ENCODE measurements at regions not wholly inside any gene's neighbourhood (a gene's known extent, or its start where the extent isn't known, plus 50 kb on each side); places are given as distances from the start of the nearest gene placed in this dataset.

DNA sequence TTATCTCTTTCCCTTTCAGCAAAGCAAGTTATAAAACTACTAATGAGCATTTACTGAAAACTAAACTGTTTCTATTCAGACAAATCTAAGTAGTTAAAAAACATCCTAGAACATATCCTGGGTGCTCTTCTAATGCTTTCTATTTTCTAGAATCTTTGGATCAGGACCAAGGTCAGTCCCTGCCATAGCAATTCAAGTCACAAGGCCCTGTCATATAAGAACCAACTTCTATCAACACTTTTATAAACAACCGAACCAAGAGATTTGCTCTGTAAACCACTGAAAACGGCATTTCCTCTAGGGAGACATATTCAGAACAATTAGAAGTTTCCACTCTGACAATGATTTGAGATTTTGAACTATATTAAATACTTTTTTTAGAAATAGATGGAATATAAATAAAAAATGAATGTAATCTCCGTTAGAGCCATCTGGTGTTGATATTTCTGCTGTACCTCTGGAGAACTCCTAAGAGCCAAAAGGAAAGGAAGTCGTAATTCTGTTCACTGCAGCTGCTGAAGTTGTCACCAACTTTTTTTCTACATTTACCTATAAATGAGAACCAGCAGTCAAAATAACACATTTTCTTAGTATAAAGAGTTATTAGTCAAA lies 51.4 kb upstream of the LGSN start:
- no peak for DNase-seq

GRCh38 chr6:63372951-63373533 lies 53.3 kb upstream of the LGSN start:
- DNase-seq = no peak

- DNase-seq = no peak
These were observed 69.5 kb upstream of the LGSN start for GRCh38 chr6:63389191-63389844.

DNA sequence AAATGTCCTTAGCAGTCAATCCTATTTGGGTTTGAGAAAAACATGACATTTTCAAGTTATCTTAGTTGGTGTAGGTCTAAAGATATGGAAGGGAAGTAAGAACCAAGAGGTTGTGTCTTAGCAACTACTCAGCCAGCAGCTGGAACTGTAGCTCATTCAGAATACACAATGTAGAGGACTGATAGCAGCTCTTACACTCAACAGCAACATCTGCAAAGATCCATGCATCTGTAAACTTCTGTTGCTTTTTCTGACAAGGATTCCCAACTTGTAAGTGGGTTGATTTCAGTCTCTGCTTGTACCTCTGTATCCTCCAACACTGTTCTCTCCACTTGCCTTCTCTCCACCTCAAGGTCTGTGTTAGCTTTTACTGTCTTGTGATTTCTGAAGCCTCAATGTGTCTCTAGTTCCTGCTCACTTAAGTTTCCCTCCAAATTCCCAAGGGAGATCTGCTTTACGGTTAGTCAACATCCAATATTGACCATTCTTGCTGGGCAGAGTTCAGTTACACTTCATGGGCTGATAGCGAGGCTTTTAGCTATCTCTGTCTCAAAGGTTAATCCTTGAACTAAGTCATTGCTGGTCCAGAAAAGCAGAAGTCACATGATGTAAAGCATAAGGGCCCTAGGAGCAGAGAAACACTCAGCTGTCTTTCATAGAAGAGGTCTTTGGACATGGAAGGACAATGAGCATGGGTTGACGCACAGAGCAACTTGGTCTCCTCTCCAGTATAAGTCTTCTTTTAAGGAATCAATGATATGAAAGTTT lies 71.6 kb upstream of the LGSN start:
- DNase-seq = no peak

- no peak for DNase-seq
These were observed 72.4 kb upstream of the LGSN start for GRCh38 chr6:63392092-63392724.

GRCh38 chr6:63394656-63395308 lies 75.0 kb upstream of the LGSN start:
- no peak for DNase-seq

GRCh38 chr6:63395381-63395780 lies 75.6 kb upstream of the LGSN start:
- no peak for DNase-seq

GRCh38 chr6:63403725-63404124 lies 83.9 kb upstream of the LGSN start:
- no peak for DNase-seq

DNA sequence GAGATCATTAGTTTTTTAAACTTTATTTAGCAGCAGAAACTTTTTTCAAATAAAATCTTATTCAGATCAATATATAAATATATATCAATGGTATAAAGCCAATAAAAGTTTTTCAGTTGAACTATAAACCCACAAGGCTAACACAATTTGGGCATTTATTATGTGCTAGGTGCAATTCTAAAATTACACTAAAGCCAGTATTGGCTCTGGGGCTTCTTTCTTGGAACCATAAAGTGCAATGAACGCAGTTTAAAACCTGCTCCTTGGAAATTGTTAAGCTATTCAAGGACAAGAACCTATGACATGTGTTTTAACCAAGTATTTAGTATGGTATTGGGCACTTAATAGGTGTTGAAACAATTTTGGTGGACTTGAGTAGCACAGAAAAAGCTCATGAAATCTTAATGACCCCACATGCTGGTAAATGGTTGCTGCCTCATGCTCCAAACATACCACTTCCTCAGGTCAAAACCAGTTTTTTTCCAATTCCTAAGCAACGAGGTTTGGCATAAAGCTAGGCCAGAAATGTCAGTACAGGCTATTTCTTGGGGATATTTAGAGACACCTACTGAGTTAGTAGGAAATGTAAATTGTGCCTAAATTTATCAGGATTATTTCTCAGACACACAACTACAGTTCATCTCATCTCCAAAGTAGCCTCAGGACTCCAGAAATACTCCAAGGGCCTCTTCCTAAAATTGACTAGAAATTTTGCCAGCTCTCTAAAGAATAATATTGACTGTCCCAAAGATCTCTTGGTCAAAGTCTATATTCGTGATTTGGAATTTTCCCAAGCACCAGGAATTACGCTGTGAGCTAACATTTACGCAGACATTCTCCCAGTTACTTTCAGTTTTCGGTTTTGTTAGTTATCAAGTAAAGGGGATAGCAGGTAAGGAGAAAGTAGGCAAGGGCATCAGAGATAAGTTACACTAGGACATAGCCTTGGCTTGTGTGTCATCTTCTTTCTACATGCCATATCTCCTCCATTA lies 90.9 kb upstream of the LGSN start:
- no peak for DNase-seq

GRCh38 chr6:63415286-63415685 lies 95.5 kb upstream of the LGSN start:
- no peak for DNase-seq

- DNase-seq = no peak
These were observed 99.0 kb upstream of the LGSN start for GRCh38 chr6:63418741-63419140.

DNA sequence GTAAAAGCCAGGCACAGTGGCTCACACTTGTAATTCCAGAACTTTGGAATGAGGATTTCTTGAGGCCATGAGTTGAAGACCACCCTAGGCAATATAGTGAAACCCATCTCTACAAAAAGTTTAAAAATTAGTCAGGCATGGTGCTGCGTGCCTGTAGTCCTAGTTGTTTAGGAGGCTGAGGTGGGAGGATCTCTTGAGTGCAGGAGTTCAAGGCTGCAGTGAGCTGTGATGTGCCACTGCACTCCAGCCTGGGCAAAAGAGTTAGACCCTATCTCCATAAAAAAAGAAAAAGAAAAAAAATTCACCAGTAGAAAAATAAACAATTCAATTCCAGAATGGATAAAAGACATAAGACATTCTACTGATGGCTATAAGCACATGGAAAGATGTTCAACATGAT lies 104.9 kb upstream of the LGSN start:
- DNase-seq = no peak

DNA sequence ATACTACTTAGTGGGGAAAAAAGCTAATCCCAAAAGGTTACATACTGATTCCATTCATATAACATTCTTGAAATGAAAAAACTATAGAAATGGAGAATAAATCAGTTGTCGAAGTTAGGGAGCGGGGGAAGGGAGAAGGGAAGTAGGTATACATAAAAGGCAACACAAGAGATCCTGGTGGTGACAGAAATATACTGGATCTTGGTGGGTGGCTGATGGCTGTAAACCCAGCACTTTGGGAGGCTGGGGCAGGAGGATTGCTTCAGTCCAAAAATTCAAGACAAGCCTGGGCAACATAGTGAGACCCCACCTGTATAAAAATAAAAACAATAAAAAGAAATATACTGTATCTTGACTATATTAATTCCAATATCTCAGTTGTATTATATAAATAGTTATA lies 105.7 kb upstream of the LGSN start:
- no peak for DNase-seq

DNA sequence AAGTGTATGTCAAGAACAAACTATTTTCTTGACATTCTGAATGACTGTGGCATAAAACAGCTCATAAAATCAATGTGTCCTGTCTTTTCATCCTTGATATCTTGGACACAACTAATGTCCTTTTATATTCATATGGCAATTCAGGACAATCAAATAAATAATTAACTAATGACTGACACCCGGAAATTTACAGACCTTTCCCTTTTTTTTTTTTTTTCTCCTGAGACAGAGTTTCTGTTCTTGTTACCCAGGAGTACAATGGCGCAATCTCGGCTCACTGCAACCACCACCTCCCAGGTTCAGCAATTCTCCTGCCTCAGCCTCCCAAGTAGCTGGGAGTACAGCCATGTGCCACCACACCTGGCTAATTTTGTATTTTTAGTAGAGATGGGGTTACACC lies 107.1 kb upstream of the LGSN start:
- no peak for DNase-seq

DNA sequence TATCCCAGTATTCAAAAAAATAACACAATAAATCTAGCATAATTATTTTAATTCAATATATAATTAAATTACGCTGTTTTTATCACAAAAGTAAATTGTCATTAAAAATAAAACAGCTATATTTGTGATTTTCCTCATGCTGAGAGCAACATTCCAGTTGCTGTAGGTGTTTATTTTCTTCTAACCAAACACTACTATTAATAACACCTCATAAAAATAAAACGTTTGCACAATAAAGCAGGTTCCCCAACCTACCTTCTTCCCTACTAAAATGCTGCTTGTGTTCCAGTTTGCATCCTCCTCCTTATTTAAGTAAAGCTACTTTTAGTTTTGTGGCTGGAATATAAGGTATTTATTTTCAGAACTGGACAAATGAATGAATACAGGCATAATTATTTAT lies 108.2 kb upstream of the LGSN start:
- DNase-seq = no peak

GRCh38 chr6:63430985-63431519 lies 111.3 kb upstream of the LGSN start:
- DNase-seq = no peak

GRCh38 chr6:63434943-63435342 lies 115.2 kb upstream of the LGSN start:
- DNase-seq = no peak

DNA sequence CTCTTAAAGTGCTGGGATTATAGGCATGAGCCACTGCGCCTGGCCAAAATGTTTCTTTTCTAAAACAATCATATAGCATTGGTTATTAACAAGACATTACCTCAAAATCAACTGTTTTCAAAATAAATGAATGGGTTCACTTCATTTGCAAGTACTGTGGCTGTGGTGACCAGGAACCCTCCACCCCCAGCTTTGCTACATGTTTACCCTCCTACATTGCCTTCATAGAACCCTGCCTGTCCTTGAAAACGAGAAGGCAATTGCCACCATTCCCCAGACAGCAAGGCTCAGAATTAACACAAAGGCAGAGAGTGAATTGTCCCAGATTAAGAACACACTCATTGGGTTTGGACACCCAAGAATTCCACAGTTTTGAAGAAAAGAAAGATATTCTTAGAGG lies 116.6 kb upstream of the LGSN start:
- DNase-seq = no peak

- no peak for DNase-seq
These were observed 117.3 kb upstream of the LGSN start for GRCh38 chr6:63437058-63437457.

- DNase-seq = no peak
These were observed 120.3 kb upstream of the LGSN start for GRCh38 chr6:63440057-63440456.

- DNase-seq = no peak
These were observed 120.8 kb upstream of the LGSN start for GRCh38 chr6:63440594-63440993.
